ENCODE measurements at regions not wholly inside any gene's neighbourhood (a gene's known extent, or its start where the extent isn't known, plus 50 kb on each side); places are given as distances from the start of the nearest gene placed in this dataset.

DNA sequence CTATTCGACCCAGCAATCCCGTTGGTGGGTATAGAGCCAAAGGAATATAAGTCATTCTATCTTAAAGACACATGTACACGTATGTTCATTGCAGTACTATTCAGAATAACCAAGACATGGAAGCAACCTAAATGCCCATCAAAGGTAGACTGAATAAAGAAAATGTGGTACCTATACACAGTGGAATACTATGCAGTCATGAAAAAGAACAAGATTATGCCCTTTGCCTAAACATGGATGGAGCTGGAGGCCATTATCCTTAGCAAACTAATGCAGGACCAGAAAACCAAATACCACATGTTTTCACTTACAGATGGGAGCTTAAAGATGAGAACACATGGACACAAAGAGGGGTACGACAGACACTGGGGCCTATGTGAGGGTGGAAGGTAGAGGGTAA is 845.3 kb downstream of the TYW1 start:
- no peak overlapping the region for H3K27ac ChIP-seq (ENCODE audit: insufficient read depth, low read length)
- H3K9me3 ChIP-seq (ENCODE audit: control insufficient read depth, insufficient read depth, low read depth, low read length), result no peaks in the 10 kb centered on the region
- no peak overlapping the region for H3K9ac ChIP-seq (ENCODE audit: insufficient read depth, low read length)
- H4K20me1 ChIP-seq (ENCODE audit: control insufficient read depth, extremely low read depth, insufficient read depth, low read length), result no peaks in the 10 kb centered on the region
- no peak overlapping the region for H3K4me3 ChIP-seq (replicated peaks in 1 of 4; ENCODE audit: control extremely low read depth in 1 of 4, insufficient read depth in 1 of 4, low read depth in 3 of 4, low read length in 4 of 4)
- TF ChIP-seq, protein P1, sequence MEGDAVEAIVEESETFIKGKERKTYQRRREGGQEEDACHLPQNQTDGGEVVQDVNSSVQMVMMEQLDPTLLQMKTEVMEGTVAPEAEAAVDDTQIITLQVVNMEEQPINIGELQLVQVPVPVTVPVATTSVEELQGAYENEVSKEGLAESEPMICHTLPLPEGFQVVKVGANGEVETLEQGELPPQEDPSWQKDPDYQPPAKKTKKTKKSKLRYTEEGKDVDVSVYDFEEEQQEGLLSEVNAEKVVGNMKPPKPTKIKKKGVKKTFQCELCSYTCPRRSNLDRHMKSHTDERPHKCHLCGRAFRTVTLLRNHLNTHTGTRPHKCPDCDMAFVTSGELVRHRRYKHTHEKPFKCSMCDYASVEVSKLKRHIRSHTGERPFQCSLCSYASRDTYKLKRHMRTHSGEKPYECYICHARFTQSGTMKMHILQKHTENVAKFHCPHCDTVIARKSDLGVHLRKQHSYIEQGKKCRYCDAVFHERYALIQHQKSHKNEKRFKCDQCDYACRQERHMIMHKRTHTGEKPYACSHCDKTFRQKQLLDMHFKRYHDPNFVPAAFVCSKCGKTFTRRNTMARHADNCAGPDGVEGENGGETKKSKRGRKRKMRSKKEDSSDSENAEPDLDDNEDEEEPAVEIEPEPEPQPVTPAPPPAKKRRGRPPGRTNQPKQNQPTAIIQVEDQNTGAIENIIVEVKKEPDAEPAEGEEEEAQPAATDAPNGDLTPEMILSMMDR (conservative IDR thresholded peaks at IDR 0.05 in 1 of 2, IDR thresholded peaks at IDR 0.05 in 1 of 2; ENCODE audit: low read depth in 1 of 2, low read length in 2 of 2), result no peak
- no peaks in the 10 kb centered on the region for H3K36me3 ChIP-seq (ENCODE audit: control insufficient read depth, insufficient read depth, low read length)
- H2AFZ ChIP-seq (ENCODE audit: low read length), result no peak overlapping the region
- no peaks in the 10 kb centered on the region for H3K79me2 ChIP-seq (ENCODE audit: control insufficient read depth, insufficient read depth, low read length)
- DNase-seq (ENCODE audit: low read depth in 2 of 2), result no peak
- no peaks in the 10 kb centered on the region for H3K4me1 ChIP-seq (ENCODE audit: control insufficient read depth, extremely low read depth, insufficient read depth, low read length)
- no peaks in the 10 kb centered on the region for H3K27me3 ChIP-seq (ENCODE audit: control insufficient read depth, insufficient read depth, low read length)
- no peak overlapping the region for H3K4me2 ChIP-seq (ENCODE audit: extremely low read depth, insufficient read depth, low read length)

DNA sequence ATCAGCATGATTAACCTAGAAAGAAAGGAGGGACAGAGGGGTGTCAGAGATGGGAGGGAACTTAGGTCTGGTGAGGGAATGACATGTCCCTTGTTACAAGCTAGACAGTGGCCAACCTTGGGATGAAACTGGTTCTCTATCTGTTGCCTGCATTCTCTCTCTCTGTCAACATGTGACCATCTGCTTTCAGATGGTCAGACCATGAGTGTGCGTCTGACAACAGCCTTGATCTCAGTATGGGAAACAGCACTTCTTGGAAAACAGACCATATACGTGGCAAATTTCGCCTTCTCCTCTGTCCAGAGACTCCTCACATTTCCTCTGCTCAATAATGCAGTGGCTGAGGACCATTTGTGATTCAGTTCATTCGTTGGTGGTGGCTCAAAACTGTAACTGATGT is 845.9 kb downstream of the TYW1 start:
- Histone ChIP-seq H3K27ac (ENCODE audit: insufficient read depth, low read length) (no peak overlapping the region), H3K9ac (ENCODE audit: insufficient read depth, low read length) (no peak overlapping the region), H3K4me3 (replicated peaks in 1 of 4; ENCODE audit: control extremely low read depth in 1 of 4, insufficient read depth in 1 of 4, low read depth in 3 of 4, low read length in 4 of 4) (no peak overlapping the region), H3K79me2 (ENCODE audit: control insufficient read depth, insufficient read depth, low read length) (no peaks in the 10 kb centered on the region), H3K9me3 (ENCODE audit: control insufficient read depth, insufficient read depth, low read depth, low read length) (no peaks in the 10 kb centered on the region), H2AFZ (ENCODE audit: low read length) (no peak overlapping the region), H3K4me2 (ENCODE audit: extremely low read depth, insufficient read depth, low read length) (no peak overlapping the region), H3K4me1 (ENCODE audit: control insufficient read depth, extremely low read depth, insufficient read depth, low read length) (no peaks in the 10 kb centered on the region), H3K27me3 (ENCODE audit: control insufficient read depth, insufficient read depth, low read length) (no peaks in the 10 kb centered on the region), H4K20me1 (ENCODE audit: control insufficient read depth, extremely low read depth, insufficient read depth, low read length) (no peaks in the 10 kb centered on the region), H3K36me3 (ENCODE audit: control insufficient read depth, insufficient read depth, low read length) (no peaks in the 10 kb centered on the region)
- no peak for TF ChIP-seq EZH2 (IDR thresholded peaks at IDR 0.05; ENCODE audit: low read length, missing control alignments)
- TF ChIP-seq, protein P1 (conservative IDR thresholded peaks at IDR 0.05 in 1 of 2, IDR thresholded peaks at IDR 0.05 in 1 of 2; ENCODE audit: low read depth in 1 of 2, low read length in 2 of 2), result no peak
- no peak for DNase-seq (ENCODE audit: low read depth in 2 of 2)

DNA sequence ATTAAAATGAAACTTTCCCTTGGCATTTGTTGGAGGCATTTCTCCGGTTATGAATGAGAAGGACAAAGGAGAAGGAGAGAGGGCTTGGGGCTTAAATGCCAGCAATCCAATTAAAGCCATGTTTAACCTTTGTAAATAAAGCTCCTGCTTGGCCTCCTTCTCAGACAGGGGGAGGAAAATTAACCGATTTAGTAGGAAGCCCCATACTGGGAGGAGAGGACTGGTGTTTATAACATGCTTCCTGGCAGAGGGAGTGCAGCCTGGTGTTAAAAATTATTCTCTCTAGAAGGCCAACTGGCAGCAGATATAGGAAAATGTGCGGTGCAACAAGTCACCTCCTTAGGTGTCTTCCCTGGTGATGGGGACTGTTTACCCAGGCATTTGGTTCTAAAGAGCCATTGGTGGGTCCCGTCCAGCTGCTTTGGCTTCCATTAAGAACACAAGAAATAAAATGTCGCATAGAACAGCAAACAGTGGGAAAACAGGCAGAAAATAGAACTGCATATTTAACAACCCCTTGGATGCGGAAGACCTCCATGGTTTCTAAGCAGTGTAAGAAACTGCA is 846.5 kb downstream of the TYW1 start:
- Histone ChIP-seq H2AFZ (ENCODE audit: low read length) (no peak overlapping the region), H4K20me1 (ENCODE audit: control insufficient read depth, extremely low read depth, insufficient read depth, low read length) (no peaks in the 10 kb centered on the region), H3K27ac (ENCODE audit: insufficient read depth, low read length) (no peak overlapping the region), H3K9me3 (ENCODE audit: control insufficient read depth, insufficient read depth, low read depth, low read length) (no peaks in the 10 kb centered on the region), H3K4me2 (ENCODE audit: extremely low read depth, insufficient read depth, low read length) (no peak overlapping the region), H3K9ac (ENCODE audit: insufficient read depth, low read length) (no peak overlapping the region), H3K4me3 (replicated peaks in 1 of 4; ENCODE audit: control extremely low read depth in 1 of 4, insufficient read depth in 1 of 4, low read depth in 3 of 4, low read length in 4 of 4) (no peak overlapping the region), H3K36me3 (ENCODE audit: control insufficient read depth, insufficient read depth, low read length) (no peaks in the 10 kb centered on the region), H3K79me2 (ENCODE audit: control insufficient read depth, insufficient read depth, low read length) (no peaks in the 10 kb centered on the region), H3K27me3 (ENCODE audit: control insufficient read depth, insufficient read depth, low read length) (no peaks in the 10 kb centered on the region), H3K4me1 (ENCODE audit: control insufficient read depth, extremely low read depth, insufficient read depth, low read length) (no peaks in the 10 kb centered on the region)
- TF ChIP-seq EZH2 (IDR thresholded peaks at IDR 0.05; ENCODE audit: low read length, missing control alignments), result no peak
- TF ChIP-seq, protein P1 (conservative IDR thresholded peaks at IDR 0.05 in 1 of 2, IDR thresholded peaks at IDR 0.05 in 1 of 2; ENCODE audit: low read depth in 1 of 2, low read length in 2 of 2), result no peak
- no peak for DNase-seq (ENCODE audit: low read depth in 2 of 2)

All from fibroblast of lung (primary cell).